ENCODE measurements at regions not wholly inside any gene's neighbourhood (a gene's known extent, or its start where the extent isn't known, plus 50 kb on each side); places are given as distances from the start of the nearest gene placed in this dataset.

DNA sequence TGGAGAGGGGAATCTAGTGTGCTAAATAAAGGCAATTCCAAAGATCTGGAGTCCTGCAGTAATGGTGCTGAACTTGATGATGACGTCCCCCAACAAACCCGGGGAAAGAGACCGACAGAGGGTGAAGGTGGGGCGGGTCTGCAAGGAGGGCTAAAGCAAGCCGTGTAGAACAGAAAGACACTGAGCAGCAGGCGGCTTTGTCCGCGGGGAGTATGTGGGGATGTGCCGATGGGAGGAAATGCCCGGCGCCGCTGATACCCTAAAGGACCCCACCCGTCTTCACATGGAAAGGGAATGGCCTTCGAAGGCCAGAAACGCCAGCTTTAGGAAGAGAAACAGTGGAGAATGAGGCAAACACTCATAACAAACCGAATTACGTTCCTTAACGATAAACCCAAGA is 528.9 kb downstream of the ZNF674 start:
- peaks cover 2% of the 10 kb centered on the region for H3K4me1 ChIP-seq (ENCODE audit: control insufficient read depth, extremely low read depth, insufficient read depth, low read length)

DNA sequence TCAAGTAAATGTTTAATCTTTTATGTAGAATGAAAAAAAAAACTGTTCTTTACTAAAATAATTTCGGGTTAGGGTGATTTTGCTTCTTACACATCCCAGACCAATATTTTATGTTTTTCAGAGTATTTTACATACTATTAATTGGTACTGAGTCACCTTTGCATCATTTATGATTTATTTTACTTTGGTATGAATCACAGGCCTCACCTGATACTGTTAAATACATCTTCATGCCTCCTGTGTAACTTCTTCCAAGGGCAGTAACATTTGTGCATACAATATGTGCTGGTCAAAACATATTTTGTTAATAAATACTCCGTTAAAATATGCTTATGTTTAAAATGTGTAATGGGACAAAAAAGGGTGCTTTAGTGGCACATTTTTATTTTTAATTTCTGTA is 529.6 kb downstream of the ZNF674 start:
- H3K9ac ChIP-seq (ENCODE audit: control insufficient read depth, extremely low read depth, insufficient read depth, low read length) = no peak overlapping the region
- no peaks in the 10 kb centered on the region for H3K79me2 ChIP-seq (ENCODE audit: control insufficient read depth, insufficient read depth, low read length)
- no peak overlapping the region for H3K4me2 ChIP-seq (ENCODE audit: control insufficient read depth, extremely low read depth, insufficient read depth, low read depth, low read length)
- H3K4me1 ChIP-seq (ENCODE audit: control insufficient read depth, extremely low read depth, insufficient read depth, low read length) = peaks cover 2% of the 10 kb centered on the region
- H3K9me1 ChIP-seq (ENCODE audit: control insufficient read depth, extremely low read depth, insufficient read depth, low read length) = no peaks in the 10 kb centered on the region
- no peaks in the 10 kb centered on the region for H3K9me3 ChIP-seq (ENCODE audit: control insufficient read depth, low read depth, low read length)
- no peak overlapping the region for H3K4me3 ChIP-seq (ENCODE audit: control insufficient read depth in 2 of 3, extremely low read depth in 1 of 3, insufficient read depth in 2 of 3, low read depth in 1 of 3, low read length in 3 of 3)
- no peak overlapping the region for H2AFZ ChIP-seq (ENCODE audit: control insufficient read depth, low read length)
- no peak for TF ChIP-seq EZH2 (IDR thresholded peaks at IDR 0.05; ENCODE audit: low read length)
- dilution Hi-C loops (cut with MboI; ENCODE audit: extremely low pct_ligation_motif_present, low sequenced_read_pairs) = no loop called here
- no peaks in the 10 kb centered on the region for H3K36me3 ChIP-seq (ENCODE audit: control insufficient read depth in 2 of 2, extremely low read depth in 1 of 2, insufficient read depth in 2 of 2, low read length in 2 of 2)
- H3K27me3 ChIP-seq (ENCODE audit: control insufficient read depth, extremely low read depth, insufficient read depth, low read length) = no peaks in the 10 kb centered on the region
- H3K27ac ChIP-seq (ENCODE audit: control insufficient read depth, insufficient read depth, low read length) = no peak overlapping the region
- DNase-seq (ENCODE audit: low read depth, low spot score) (no peak), FAIRE-seq (no peak)
- no peaks in the 10 kb centered on the region for H4K20me1 ChIP-seq (ENCODE audit: control insufficient read depth, extremely low read depth, insufficient read depth, low read length)

More for the DNA sequence above, 528.9 kb downstream of the ZNF674 start:
- FAIRE-seq = no peak
- Histone ChIP-seq H3K27me3 (ENCODE audit: control insufficient read depth, extremely low read depth, insufficient read depth, low read length) (no peaks in the 10 kb centered on the region), H3K4me3 (ENCODE audit: control insufficient read depth in 2 of 3, extremely low read depth in 1 of 3, insufficient read depth in 2 of 3, low read depth in 1 of 3, low read length in 3 of 3) (no peak overlapping the region), H4K20me1 (ENCODE audit: control insufficient read depth, extremely low read depth, insufficient read depth, low read length) (no peaks in the 10 kb centered on the region), H3K36me3 (ENCODE audit: control insufficient read depth in 2 of 2, extremely low read depth in 1 of 2, insufficient read depth in 2 of 2, low read length in 2 of 2) (no peaks in the 10 kb centered on the region), H3K9me3 (ENCODE audit: control insufficient read depth, low read depth, low read length) (no peaks in the 10 kb centered on the region), H3K9ac (ENCODE audit: control insufficient read depth, extremely low read depth, insufficient read depth, low read length) (no peak overlapping the region), H3K27ac (ENCODE audit: control insufficient read depth, insufficient read depth, low read length) (no peak overlapping the region), H3K9me1 (ENCODE audit: control insufficient read depth, extremely low read depth, insufficient read depth, low read length) (no peaks in the 10 kb centered on the region), H3K79me2 (ENCODE audit: control insufficient read depth, insufficient read depth, low read length) (no peaks in the 10 kb centered on the region), H3K4me2 (ENCODE audit: control insufficient read depth, extremely low read depth, insufficient read depth, low read depth, low read length) (no peak overlapping the region), H2AFZ (ENCODE audit: control insufficient read depth, low read length) (no peak overlapping the region)
- dilution Hi-C loops (cut with MboI; ENCODE audit: extremely low pct_ligation_motif_present, low sequenced_read_pairs) = no loop called here
- TF ChIP-seq, protein P1, sequence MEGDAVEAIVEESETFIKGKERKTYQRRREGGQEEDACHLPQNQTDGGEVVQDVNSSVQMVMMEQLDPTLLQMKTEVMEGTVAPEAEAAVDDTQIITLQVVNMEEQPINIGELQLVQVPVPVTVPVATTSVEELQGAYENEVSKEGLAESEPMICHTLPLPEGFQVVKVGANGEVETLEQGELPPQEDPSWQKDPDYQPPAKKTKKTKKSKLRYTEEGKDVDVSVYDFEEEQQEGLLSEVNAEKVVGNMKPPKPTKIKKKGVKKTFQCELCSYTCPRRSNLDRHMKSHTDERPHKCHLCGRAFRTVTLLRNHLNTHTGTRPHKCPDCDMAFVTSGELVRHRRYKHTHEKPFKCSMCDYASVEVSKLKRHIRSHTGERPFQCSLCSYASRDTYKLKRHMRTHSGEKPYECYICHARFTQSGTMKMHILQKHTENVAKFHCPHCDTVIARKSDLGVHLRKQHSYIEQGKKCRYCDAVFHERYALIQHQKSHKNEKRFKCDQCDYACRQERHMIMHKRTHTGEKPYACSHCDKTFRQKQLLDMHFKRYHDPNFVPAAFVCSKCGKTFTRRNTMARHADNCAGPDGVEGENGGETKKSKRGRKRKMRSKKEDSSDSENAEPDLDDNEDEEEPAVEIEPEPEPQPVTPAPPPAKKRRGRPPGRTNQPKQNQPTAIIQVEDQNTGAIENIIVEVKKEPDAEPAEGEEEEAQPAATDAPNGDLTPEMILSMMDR (optimal IDR thresholded peaks at IDR 0.05 in 1 of 3, IDR thresholded peaks at IDR 0.05 in 1 of 3, conservative IDR thresholded peaks at IDR 0.05 in 1 of 3; ENCODE audit: extremely low read depth in 1 of 3, insufficient read depth in 2 of 3, low read length in 3 of 3) = no peak
- no peak for TF ChIP-seq EZH2 (IDR thresholded peaks at IDR 0.05; ENCODE audit: low read length)
- no peak for DNase-seq (ENCODE audit: low read depth, low spot score)

DNA sequence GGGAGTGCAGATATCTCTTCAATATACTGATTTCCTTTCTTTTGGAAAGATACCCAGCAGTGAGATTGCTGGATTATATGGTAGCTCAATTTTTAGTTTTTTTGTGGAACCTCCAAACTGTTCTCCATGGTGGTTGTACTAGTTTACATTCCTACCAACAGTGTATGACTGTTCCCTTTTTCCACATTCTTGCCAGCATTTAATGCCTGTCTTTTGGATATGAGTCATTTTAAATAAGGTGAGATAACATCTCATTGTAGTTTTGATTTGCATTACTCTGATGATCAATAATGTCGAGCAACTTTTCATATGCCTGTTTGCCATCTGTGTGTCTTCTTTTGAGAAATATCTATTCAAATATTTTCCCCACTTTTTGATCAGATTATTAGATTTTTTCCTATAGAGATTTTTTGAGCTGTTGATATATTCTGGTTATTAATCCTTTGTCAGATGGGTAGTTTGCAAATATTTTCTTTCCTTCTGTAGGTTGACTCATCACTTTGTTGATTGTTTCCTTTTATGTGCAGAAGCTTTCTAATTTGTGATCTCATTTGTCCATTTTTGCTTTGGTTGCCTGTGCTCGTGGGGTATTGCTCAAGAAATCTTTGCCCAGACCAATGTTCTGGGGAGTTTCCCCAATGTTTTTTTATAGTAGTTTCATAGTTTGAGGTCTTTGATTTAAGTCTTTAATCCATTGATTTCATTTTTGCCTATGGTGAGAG is 552.7 kb downstream of the ZNF674 start:
- H3K4me3 ChIP-seq (ENCODE audit: control insufficient read depth in 2 of 3, extremely low read depth in 1 of 3, insufficient read depth in 2 of 3, low read depth in 1 of 3, low read length in 3 of 3) = no peak overlapping the region
- H3K9me3 ChIP-seq (ENCODE audit: control insufficient read depth, low read depth, low read length) = no peaks in the 10 kb centered on the region
- H3K4me1 ChIP-seq (ENCODE audit: control insufficient read depth, extremely low read depth, insufficient read depth, low read length) = no peaks in the 10 kb centered on the region
- H3K27me3 ChIP-seq (ENCODE audit: control insufficient read depth, extremely low read depth, insufficient read depth, low read length) = no peaks in the 10 kb centered on the region
- TF ChIP-seq, protein P1 (optimal IDR thresholded peaks at IDR 0.05 in 1 of 3, IDR thresholded peaks at IDR 0.05 in 1 of 3, conservative IDR thresholded peaks at IDR 0.05 in 1 of 3; ENCODE audit: extremely low read depth in 1 of 3, insufficient read depth in 2 of 3, low read length in 3 of 3) = no peak
- TF ChIP-seq EZH2 (IDR thresholded peaks at IDR 0.05; ENCODE audit: low read length) = no peak
- no peak overlapping the region for H2AFZ ChIP-seq (ENCODE audit: control insufficient read depth, low read length)
- dilution Hi-C loops (cut with MboI; ENCODE audit: extremely low pct_ligation_motif_present, low sequenced_read_pairs) = no loop called here
- DNase-seq (ENCODE audit: low read depth, low spot score) = peak; percentile 28
- no peak overlapping the region for H3K9ac ChIP-seq (ENCODE audit: control insufficient read depth, extremely low read depth, insufficient read depth, low read length)
- no peaks in the 10 kb centered on the region for H3K9me1 ChIP-seq (ENCODE audit: control insufficient read depth, extremely low read depth, insufficient read depth, low read length)
- no peak overlapping the region for H3K4me2 ChIP-seq (ENCODE audit: control insufficient read depth, extremely low read depth, insufficient read depth, low read depth, low read length)
- H3K36me3 ChIP-seq (ENCODE audit: control insufficient read depth in 2 of 2, extremely low read depth in 1 of 2, insufficient read depth in 2 of 2, low read length in 2 of 2) = no peaks in the 10 kb centered on the region
- H4K20me1 ChIP-seq (ENCODE audit: control insufficient read depth, extremely low read depth, insufficient read depth, low read length) = no peaks in the 10 kb centered on the region
- no peak for FAIRE-seq
- peak overlapping the region; percentile 14 for H3K27ac ChIP-seq (ENCODE audit: control insufficient read depth, insufficient read depth, low read length)
- H3K79me2 ChIP-seq (ENCODE audit: control insufficient read depth, insufficient read depth, low read length) = no peaks in the 10 kb centered on the region
